ENCODE measurements at regions not wholly inside any gene's neighbourhood (a gene's known extent, or its start where the extent isn't known, plus 50 kb on each side); places are given as distances from the start of the nearest gene placed in this dataset.

- Mint-ChIP-seq H3K36me3 (ENCODE audit: insufficient read depth, unreplicated experiment) (no peaks in the 10 kb centered on the region), H3K27me3 (ENCODE audit: insufficient read depth, unreplicated experiment) (peaks cover 48% of the 10 kb centered on the region), H3K4me1 (ENCODE audit: insufficient read depth, unreplicated experiment) (no peaks in the 10 kb centered on the region), H3K9me3 (ENCODE audit: unreplicated experiment) (no peaks in the 10 kb centered on the region), H3K4me3 (ENCODE audit: unreplicated experiment) (no peak overlapping the region), H3K27ac (ENCODE audit: low read depth, unreplicated experiment) (no peak overlapping the region)
- no TSS peak for BruUV-seq (replicated peaks)
- DNase-seq (ENCODE audit: unreplicated experiment), result no peak
- intact Hi-C loops (cut with micrococcal nuclease), result no loop called here
- no peak for TF ChIP-seq CTCF (IDR thresholded peaks at IDR 0.05; ENCODE audit: unreplicated experiment)
- CTCF ChIA-PET, result no interaction called here
- POLR2A ChIA-PET, result no interaction called here
These were observed 287.0 kb downstream of the TCF7L2 start for GRCh38 chr10:113236998-113237397.

- no peak overlapping the region for H3K4me3 Mint-ChIP-seq (ENCODE audit: unreplicated experiment)
- CTCF ChIA-PET, result no interaction called here
- no peaks in the 10 kb centered on the region for H3K4me1 Mint-ChIP-seq (ENCODE audit: insufficient read depth, unreplicated experiment)
- no peaks in the 10 kb centered on the region for H3K36me3 Mint-ChIP-seq (ENCODE audit: insufficient read depth, unreplicated experiment)
- DNase-seq (ENCODE audit: unreplicated experiment), result no peak
- no peak for TF ChIP-seq CTCF (IDR thresholded peaks at IDR 0.05; ENCODE audit: unreplicated experiment)
- H3K9me3 Mint-ChIP-seq (ENCODE audit: unreplicated experiment), result no peaks in the 10 kb centered on the region
- intact Hi-C loops (cut with micrococcal nuclease), result no loop called here
- BruUV-seq (replicated peaks), result no TSS peak
- POLR2A ChIA-PET, result interaction anchor here (0.9 kb wide), 1 partner anchor 24 kb away, joined by 3 read pairs; no protein-coding TSS in a partner anchor
- no peak overlapping the region for H3K27ac Mint-ChIP-seq (ENCODE audit: low read depth, unreplicated experiment)
- H3K27me3 Mint-ChIP-seq (ENCODE audit: insufficient read depth, unreplicated experiment), result peaks cover 48% of the 10 kb centered on the region
These were observed 289.7 kb downstream of the TCF7L2 start for GRCh38 chr10:113239566-113240350.

GRCh38 chr10:113240736-113241135, 290.7 kb downstream of the TCF7L2 start:
- Mint-ChIP-seq H3K9me3 (ENCODE audit: unreplicated experiment) (no peaks in the 10 kb centered on the region), H3K4me3 (ENCODE audit: unreplicated experiment) (no peak overlapping the region), H3K4me1 (ENCODE audit: insufficient read depth, unreplicated experiment) (no peaks in the 10 kb centered on the region), H3K27me3 (ENCODE audit: insufficient read depth, unreplicated experiment) (peaks cover 48% of the 10 kb centered on the region), H3K36me3 (ENCODE audit: insufficient read depth, unreplicated experiment) (no peaks in the 10 kb centered on the region), H3K27ac (ENCODE audit: low read depth, unreplicated experiment) (no peak overlapping the region)
- ChIA-PET POLR2A (interaction anchor here (0.9 kb wide), 1 partner anchor 25 kb away, joined by 3 read pairs; no protein-coding TSS in a partner anchor), CTCF (interaction anchor here (1.0 kb wide), 1 partner anchor 10 kb away, joined by 3 read pairs; no protein-coding TSS in a partner anchor)
- no peak for DNase-seq (ENCODE audit: unreplicated experiment)
- intact Hi-C loops (cut with micrococcal nuclease), result no loop called here
- TF ChIP-seq CTCF (IDR thresholded peaks at IDR 0.05; ENCODE audit: unreplicated experiment), result no peak
- BruUV-seq (replicated peaks), result no TSS peak

- intact Hi-C loops (cut with micrococcal nuclease), result no loop called here
- DNase-seq (ENCODE audit: unreplicated experiment), result no peak
- Mint-ChIP-seq H3K4me3 (ENCODE audit: unreplicated experiment) (no peak overlapping the region), H3K36me3 (ENCODE audit: insufficient read depth, unreplicated experiment) (no peaks in the 10 kb centered on the region), H3K4me1 (ENCODE audit: insufficient read depth, unreplicated experiment) (no peaks in the 10 kb centered on the region), H3K9me3 (ENCODE audit: unreplicated experiment) (no peaks in the 10 kb centered on the region), H3K27ac (ENCODE audit: low read depth, unreplicated experiment) (no peak overlapping the region), H3K27me3 (ENCODE audit: insufficient read depth, unreplicated experiment) (peaks cover 55% of the 10 kb centered on the region)
- ChIA-PET POLR2A (no interaction called here), CTCF (interaction anchor here (0.6 kb wide), 1 partner anchor 1486 kb away, joined by 3 read pairs; no protein-coding TSS in a partner anchor)
- BruUV-seq (replicated peaks), result no TSS peak
- no peak for TF ChIP-seq CTCF (IDR thresholded peaks at IDR 0.05; ENCODE audit: unreplicated experiment)
These were observed 291.7 kb downstream of the TCF7L2 start for GRCh38 chr10:113241599-113242360.
